Chondrocyte (in vitro differentiated cells): ENCODE measurements at regions not wholly inside any gene's neighbourhood (a gene's known extent, or its start where the extent isn't known, plus 50 kb on each side); places are given as distances from the start of the nearest gene placed in this dataset.

ENCODE experiments used
- DNase-seq: peaks from one replicate; pipeline ENCODE4 v3.0.0; 2021; ENCODE audit warnings: mixed read lengths, low spot score
- H3K27ac Mint-ChIP-seq: one replicate; pipeline ENCODE4 v1.8.0; 2021; ENCODE audit warnings: mild to moderate bottlenecking, moderate library complexity, mixed read lengths; ENCODE audit not compliant: unreplicated experiment
- H3K27me3 Mint-ChIP-seq: 2 replicates; pipeline ENCODE4 v1.8.0; 2021; ENCODE audit warnings: low read depth, mixed read lengths
- H3K36me3 Mint-ChIP-seq: 2 replicates; pipeline ENCODE4 v1.8.0; 2021; ENCODE audit warnings: low read depth, mixed read lengths
- H3K4me1 Mint-ChIP-seq: 2 replicates; pipeline ENCODE4 v1.8.0; 2021; ENCODE audit warnings: low read depth, mild to moderate bottlenecking, mixed read lengths
- H3K4me3 Mint-ChIP-seq: one replicate; pipeline ENCODE4 v1.8.0; 2021; ENCODE audit warnings: mild to moderate bottlenecking, moderate library complexity, mixed read lengths; ENCODE audit not compliant: unreplicated experiment
- H3K9me3 Mint-ChIP-seq: 2 replicates; pipeline ENCODE4 v1.8.0; 2021; ENCODE audit warnings: low read depth, mixed read lengths
- TF ChIP-seq, protein P1 (sequence below): fragments of 200-600 bp; sonication (generic); IDR thresholded peaks from 2 replicates; pipeline ENCODE4 v1.5.0; 2021; ENCODE audit warnings: antibody characterized with exemption, mild to moderate bottlenecking, moderate library complexity

DNA sequence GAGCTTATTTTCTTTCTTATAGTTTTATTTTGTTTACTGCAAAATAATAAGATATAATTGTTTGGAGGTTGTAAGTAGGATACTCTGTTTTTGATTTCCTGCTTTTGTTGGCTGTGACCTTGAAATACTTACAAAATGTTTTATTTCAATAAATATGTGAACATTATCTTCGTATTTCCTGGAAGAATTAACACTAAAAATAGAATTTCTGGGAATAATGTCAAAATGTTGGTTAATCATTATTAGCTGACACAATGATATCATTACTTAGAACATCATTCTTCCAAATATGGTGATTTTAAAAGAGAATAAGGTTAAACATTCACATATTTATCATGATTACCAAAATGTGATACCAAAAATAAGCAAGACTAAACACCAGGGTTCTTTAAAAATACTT, 1148.6 kb upstream of the PRR20A start:
- no peak overlapping the region for H3K4me3 Mint-ChIP-seq

DNA sequence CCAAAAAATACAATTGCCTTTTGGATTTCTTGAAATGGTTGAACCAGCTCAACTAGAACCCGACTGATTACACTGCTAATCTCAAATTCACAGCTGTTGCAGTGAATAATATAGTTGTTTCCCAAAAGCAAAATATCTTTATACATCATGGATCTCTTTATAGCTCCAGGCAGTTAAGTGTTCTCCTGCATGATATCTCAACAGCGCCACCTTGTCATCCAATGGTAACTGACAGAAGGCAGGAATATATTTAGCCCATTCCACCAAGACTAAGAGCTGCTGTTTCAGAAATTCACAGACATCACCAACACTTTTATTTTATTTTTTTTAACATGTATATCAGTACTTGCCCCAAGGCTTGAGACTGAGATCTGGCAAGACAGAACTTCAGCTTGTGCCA, 1141.0 kb upstream of the PRR20A start:
- no peaks in the 10 kb centered on the region for H3K4me1 Mint-ChIP-seq
- H3K27ac Mint-ChIP-seq, result no peak overlapping the region
- DNase-seq, result no peak
- no peaks in the 10 kb centered on the region for H3K27me3 Mint-ChIP-seq
- no peaks in the 10 kb centered on the region for H3K36me3 Mint-ChIP-seq
- TF ChIP-seq, protein P1, sequence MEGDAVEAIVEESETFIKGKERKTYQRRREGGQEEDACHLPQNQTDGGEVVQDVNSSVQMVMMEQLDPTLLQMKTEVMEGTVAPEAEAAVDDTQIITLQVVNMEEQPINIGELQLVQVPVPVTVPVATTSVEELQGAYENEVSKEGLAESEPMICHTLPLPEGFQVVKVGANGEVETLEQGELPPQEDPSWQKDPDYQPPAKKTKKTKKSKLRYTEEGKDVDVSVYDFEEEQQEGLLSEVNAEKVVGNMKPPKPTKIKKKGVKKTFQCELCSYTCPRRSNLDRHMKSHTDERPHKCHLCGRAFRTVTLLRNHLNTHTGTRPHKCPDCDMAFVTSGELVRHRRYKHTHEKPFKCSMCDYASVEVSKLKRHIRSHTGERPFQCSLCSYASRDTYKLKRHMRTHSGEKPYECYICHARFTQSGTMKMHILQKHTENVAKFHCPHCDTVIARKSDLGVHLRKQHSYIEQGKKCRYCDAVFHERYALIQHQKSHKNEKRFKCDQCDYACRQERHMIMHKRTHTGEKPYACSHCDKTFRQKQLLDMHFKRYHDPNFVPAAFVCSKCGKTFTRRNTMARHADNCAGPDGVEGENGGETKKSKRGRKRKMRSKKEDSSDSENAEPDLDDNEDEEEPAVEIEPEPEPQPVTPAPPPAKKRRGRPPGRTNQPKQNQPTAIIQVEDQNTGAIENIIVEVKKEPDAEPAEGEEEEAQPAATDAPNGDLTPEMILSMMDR, result no peak
- H3K9me3 Mint-ChIP-seq, result peaks cover 13% of the 10 kb centered on the region
- no peak overlapping the region for H3K4me3 Mint-ChIP-seq

More for the DNA sequence above, 1148.6 kb upstream of the PRR20A start:
- TF ChIP-seq, protein P1, result no peak
- Mint-ChIP-seq H3K4me1 (no peaks in the 10 kb centered on the region), H3K27ac (no peak overlapping the region), H3K9me3 (no peaks in the 10 kb centered on the region), H3K27me3 (no peaks in the 10 kb centered on the region), H3K36me3 (no peaks in the 10 kb centered on the region)
- DNase-seq, result no peak

DNA sequence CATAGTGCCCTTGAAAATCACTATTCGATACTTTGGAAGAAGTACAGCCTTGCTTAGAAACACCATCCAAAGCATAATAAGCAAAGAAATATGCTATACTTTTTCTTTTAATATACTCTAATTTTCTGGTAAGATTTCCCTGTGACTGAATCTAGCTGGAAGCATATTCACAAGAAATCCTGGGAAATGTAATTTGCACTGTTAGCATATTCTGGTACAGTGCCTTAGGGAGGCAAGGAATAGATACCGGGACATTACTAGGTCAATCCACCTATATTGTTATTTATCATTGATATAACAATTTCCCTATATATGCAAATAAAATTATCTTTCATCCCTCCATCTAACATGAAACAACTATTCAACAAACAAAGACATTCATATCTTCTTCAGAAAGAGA, 1131.3 kb upstream of the PRR20A start:
- no peak for DNase-seq
- Mint-ChIP-seq H3K9me3 (no peaks in the 10 kb centered on the region), H3K27ac (no peak overlapping the region), H3K4me3 (no peak overlapping the region), H3K27me3 (no peaks in the 10 kb centered on the region), H3K4me1 (no peaks in the 10 kb centered on the region), H3K36me3 (no peaks in the 10 kb centered on the region)
- TF ChIP-seq, protein P1, result no peak

DNA sequence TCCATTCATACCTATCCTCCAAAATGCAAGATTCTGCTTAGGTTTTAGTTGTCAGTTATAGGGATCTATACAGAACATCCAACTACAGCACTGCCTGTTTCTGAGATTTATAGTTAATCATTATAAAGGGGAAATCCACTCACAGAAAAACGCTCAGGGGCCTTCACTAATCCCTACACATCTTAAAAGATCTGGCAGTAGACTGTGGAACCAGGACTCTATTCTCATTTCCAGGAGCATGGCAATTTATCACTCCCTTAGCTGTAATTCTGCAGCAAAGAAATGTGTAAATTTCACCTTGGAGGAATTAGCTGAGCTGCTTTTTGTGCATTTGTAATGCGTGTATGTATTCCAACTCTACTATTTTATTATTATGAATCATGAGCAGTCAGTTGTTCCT, 1128.1 kb upstream of the PRR20A start:
- Mint-ChIP-seq H3K4me1 (no peaks in the 10 kb centered on the region), H3K27ac (no peak overlapping the region), H3K9me3 (peaks cover 3% of the 10 kb centered on the region), H3K36me3 (no peaks in the 10 kb centered on the region), H3K4me3 (no peak overlapping the region), H3K27me3 (no peaks in the 10 kb centered on the region)
- no peak for DNase-seq
- TF ChIP-seq, protein P1, result no peak

DNA sequence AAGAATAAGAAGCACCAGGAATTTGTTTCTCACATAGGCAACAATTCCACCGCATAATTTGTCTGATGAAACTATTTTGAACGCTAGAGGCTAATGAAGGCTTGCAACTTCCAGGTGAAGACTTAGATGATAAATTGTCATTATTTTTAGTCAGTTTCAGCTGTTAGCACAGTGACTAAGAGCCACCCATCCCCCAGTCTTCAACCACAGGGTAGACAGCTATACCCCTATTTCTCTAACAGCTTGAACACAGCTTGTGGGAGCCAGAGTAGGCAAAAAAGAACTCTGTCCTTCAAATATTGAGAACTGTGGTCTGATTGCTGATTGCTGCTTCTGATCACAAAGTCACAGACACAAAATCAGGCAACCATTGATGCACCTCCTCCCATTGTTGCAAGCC, 1124.8 kb upstream of the PRR20A start:
- Mint-ChIP-seq H3K27me3 (no peaks in the 10 kb centered on the region), H3K27ac (no peak overlapping the region), H3K4me3 (no peak overlapping the region), H3K36me3 (no peaks in the 10 kb centered on the region), H3K4me1 (no peaks in the 10 kb centered on the region), H3K9me3 (peaks cover 5% of the 10 kb centered on the region)
- no peak for DNase-seq
- TF ChIP-seq, protein P1, result no peak
